Astrocyte (in vitro differentiated cells and primary cell): ENCODE measurements at regions not wholly inside any gene's neighbourhood (a gene's known extent, or its start where the extent isn't known, plus 50 kb on each side); places are given as distances from the start of the nearest gene placed in this dataset.

Experiments used
- DNase-seq: peaks from one replicate; pipeline ENCODE4 v3.0.0-alpha.2; 2010; ENCODE audit warnings: low read depth
- FAIRE-seq: peaks from 2 replicates; lab custom pipeline; 2011; peaks lifted over from hg19 to GRCh38; lab: Jason Lieb, UNC
- H2AFZ ChIP-seq: 2 replicates; pipeline ENCODE4 v1.6.0; 2012; ENCODE audit warnings: low read depth, low read length, inconsistent platforms
- H3K27ac ChIP-seq: 2 replicates; pipeline ENCODE4 v1.5.1; 2011; ENCODE audit warnings: low read depth, low read length, inconsistent platforms
- H3K27me3 ChIP-seq: 2 replicates; pipeline ENCODE4 v1.6.0; 2011; ENCODE audit warnings: low read length, inconsistent platforms; ENCODE audit not compliant: insufficient read depth
- H3K36me3 ChIP-seq: 2 replicates; pipeline ENCODE4 v1.5.1; 2011; ENCODE audit warnings: low read length, inconsistent platforms; ENCODE audit not compliant: insufficient read depth
- H3K4me1 ChIP-seq: 2 replicates; pipeline ENCODE4 v1.5.1; 2011; ENCODE audit warnings: low read length, inconsistent platforms; ENCODE audit not compliant: insufficient read depth
- H3K4me2 ChIP-seq: 2 replicates; pipeline ENCODE4 v1.6.0; 2012; ENCODE audit warnings: low read length, inconsistent platforms
- H3K4me3 ChIP-seq: 2 replicates; pipeline ENCODE4 v1.5.1; 2011; ENCODE audit warnings: low read depth, mild to moderate bottlenecking, low read length, inconsistent platforms; ENCODE audit not compliant: insufficient read depth
- H3K79me2 ChIP-seq: 2 replicates; pipeline ENCODE4 v1.6.0; 2012; ENCODE audit warnings: mild to moderate bottlenecking, low read length, inconsistent platforms; ENCODE audit not compliant: insufficient read depth
- H3K9ac ChIP-seq: 2 replicates; pipeline ENCODE4 v1.6.0; 2012; ENCODE audit warnings: mild to moderate bottlenecking, low read length, inconsistent platforms
- H3K9me3 ChIP-seq: 2 replicates; pipeline ENCODE4 v1.5.1; 2012; ENCODE audit warnings: low read depth, mild to moderate bottlenecking, low read length, inconsistent platforms; ENCODE audit not compliant: insufficient read depth
- H4K20me1 ChIP-seq: 2 replicates; pipeline ENCODE4 v1.6.0; 2012; ENCODE audit warnings: low read length, inconsistent platforms; ENCODE audit not compliant: insufficient read depth
- H3K27ac Mint-ChIP-seq: one replicate; pipeline ENCODE4 v1.8.0; 2021; ENCODE audit warnings: mild to moderate bottlenecking, mixed read lengths; ENCODE audit not compliant: unreplicated experiment
- H3K27me3 Mint-ChIP-seq: one replicate; pipeline ENCODE4 v1.8.0; 2021; ENCODE audit warnings: low read depth, mixed read lengths; ENCODE audit not compliant: unreplicated experiment
- H3K36me3 Mint-ChIP-seq: one replicate; pipeline ENCODE4 v1.8.0; 2021; ENCODE audit warnings: low read depth, mixed read lengths; ENCODE audit not compliant: unreplicated experiment
- H3K4me1 Mint-ChIP-seq: one replicate; pipeline ENCODE4 v1.8.0; 2021; ENCODE audit warnings: low read depth, mixed read lengths; ENCODE audit not compliant: unreplicated experiment
- H3K4me3 Mint-ChIP-seq: one replicate; pipeline ENCODE4 v1.8.0; 2021; ENCODE audit warnings: mild to moderate bottlenecking, moderate library complexity, mixed read lengths; ENCODE audit not compliant: unreplicated experiment
- H3K9me3 Mint-ChIP-seq: one replicate; pipeline ENCODE4 v1.8.0; 2021; ENCODE audit warnings: mild to moderate bottlenecking, mixed read lengths; ENCODE audit not compliant: unreplicated experiment
- EZH2 ChIP-seq: IDR thresholded peaks from 2 replicates; pipeline ENCODE4 v1.6.1; 2012; ENCODE audit warnings: mild to moderate bottlenecking, low read length, inconsistent platforms; ENCODE audit not compliant: insufficient read depth
- TF ChIP-seq, protein P1 (sequence below): IDR thresholded peaks from 2 replicates; pipeline ENCODE4 v1.5.1; 2011; ENCODE audit warnings: low read depth, mild to moderate bottlenecking, inconsistent platforms, low read length, moderate library complexity; ENCODE audit not compliant: insufficient read depth

DNA sequence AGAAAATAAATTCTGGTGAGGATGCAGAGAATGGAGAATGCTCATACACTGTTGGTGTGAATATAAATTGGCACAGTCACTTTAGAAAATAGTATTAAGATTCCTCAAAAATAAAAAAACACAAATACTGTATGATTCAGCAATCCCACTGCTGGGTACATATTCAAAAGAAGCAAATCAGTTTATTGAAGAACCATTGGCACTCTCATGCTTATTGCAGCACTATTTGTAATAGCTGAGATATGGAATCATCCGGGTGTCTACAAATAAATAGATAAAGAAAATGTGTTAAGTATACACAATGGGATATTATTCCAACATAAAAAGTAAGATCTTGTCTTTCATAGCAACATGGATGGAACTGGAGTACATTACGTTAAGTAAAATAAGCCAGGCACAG lies 579.4 kb upstream of the SEL1L start:
- peaks cover 7% of the 10 kb centered on the region for H3K9me3 Mint-ChIP-seq
- H4K20me1 ChIP-seq, result no peaks in the 10 kb centered on the region
- no peaks in the 10 kb centered on the region for H3K79me2 ChIP-seq
- no peaks in the 10 kb centered on the region for H3K9me3 ChIP-seq
- DNase-seq, result no peak
- H3K4me3 Mint-ChIP-seq, result no peak overlapping the region
- no peaks in the 10 kb centered on the region for H3K36me3 ChIP-seq
- H2AFZ ChIP-seq, result no peak overlapping the region
- no peaks in the 10 kb centered on the region for H3K27me3 Mint-ChIP-seq
- H3K27ac ChIP-seq, result no peak overlapping the region
- H3K27me3 ChIP-seq, result no peaks in the 10 kb centered on the region
- no peak overlapping the region for H3K4me2 ChIP-seq
- no peak overlapping the region for H3K27ac Mint-ChIP-seq
- no peak overlapping the region for H3K4me3 ChIP-seq
- no peak overlapping the region for H3K9ac ChIP-seq
- H3K4me1 Mint-ChIP-seq, result no peaks in the 10 kb centered on the region
- H3K4me1 ChIP-seq, result no peaks in the 10 kb centered on the region
- H3K36me3 Mint-ChIP-seq, result no peaks in the 10 kb centered on the region
- no peak for TF ChIP-seq EZH2
- TF ChIP-seq, protein P1, sequence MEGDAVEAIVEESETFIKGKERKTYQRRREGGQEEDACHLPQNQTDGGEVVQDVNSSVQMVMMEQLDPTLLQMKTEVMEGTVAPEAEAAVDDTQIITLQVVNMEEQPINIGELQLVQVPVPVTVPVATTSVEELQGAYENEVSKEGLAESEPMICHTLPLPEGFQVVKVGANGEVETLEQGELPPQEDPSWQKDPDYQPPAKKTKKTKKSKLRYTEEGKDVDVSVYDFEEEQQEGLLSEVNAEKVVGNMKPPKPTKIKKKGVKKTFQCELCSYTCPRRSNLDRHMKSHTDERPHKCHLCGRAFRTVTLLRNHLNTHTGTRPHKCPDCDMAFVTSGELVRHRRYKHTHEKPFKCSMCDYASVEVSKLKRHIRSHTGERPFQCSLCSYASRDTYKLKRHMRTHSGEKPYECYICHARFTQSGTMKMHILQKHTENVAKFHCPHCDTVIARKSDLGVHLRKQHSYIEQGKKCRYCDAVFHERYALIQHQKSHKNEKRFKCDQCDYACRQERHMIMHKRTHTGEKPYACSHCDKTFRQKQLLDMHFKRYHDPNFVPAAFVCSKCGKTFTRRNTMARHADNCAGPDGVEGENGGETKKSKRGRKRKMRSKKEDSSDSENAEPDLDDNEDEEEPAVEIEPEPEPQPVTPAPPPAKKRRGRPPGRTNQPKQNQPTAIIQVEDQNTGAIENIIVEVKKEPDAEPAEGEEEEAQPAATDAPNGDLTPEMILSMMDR, result no peak
- FAIRE-seq, result no peak

DNA sequence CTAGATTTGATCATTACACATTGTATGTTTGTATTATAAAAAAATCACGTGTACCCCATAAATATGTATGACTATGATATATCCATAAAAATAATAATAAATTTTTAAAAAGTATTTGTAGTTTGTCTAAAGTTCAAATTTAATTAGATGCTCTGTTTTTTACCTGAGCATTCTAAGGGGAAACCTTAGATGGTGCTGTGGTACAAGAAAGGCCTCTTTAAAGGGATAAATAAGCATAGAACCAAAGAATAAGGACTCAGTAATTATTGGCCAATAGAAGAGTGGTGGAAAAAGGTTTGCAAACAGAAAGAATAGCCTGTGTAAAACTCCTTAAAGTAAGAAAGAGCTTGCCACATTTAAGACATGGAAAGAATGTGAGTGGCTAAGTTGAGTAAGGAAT lies 580.1 kb upstream of the SEL1L start:
- TF ChIP-seq, protein P1, result no peak
- no peak for TF ChIP-seq EZH2
- Histone ChIP-seq H3K27ac (no peak overlapping the region), H3K9me3 (no peaks in the 10 kb centered on the region), H3K4me1 (no peaks in the 10 kb centered on the region), H3K79me2 (no peaks in the 10 kb centered on the region), H3K4me2 (no peak overlapping the region), H4K20me1 (no peaks in the 10 kb centered on the region), H3K27me3 (no peaks in the 10 kb centered on the region), H3K4me3 (no peak overlapping the region), H2AFZ (no peak overlapping the region), H3K36me3 (no peaks in the 10 kb centered on the region), H3K9ac (no peak overlapping the region)
- Mint-ChIP-seq H3K4me3 (no peak overlapping the region), H3K36me3 (no peaks in the 10 kb centered on the region), H3K27ac (no peak overlapping the region), H3K27me3 (no peaks in the 10 kb centered on the region), H3K4me1 (no peaks in the 10 kb centered on the region), H3K9me3 (peaks cover 7% of the 10 kb centered on the region)
- DNase-seq (no peak), FAIRE-seq (no peak)

DNA sequence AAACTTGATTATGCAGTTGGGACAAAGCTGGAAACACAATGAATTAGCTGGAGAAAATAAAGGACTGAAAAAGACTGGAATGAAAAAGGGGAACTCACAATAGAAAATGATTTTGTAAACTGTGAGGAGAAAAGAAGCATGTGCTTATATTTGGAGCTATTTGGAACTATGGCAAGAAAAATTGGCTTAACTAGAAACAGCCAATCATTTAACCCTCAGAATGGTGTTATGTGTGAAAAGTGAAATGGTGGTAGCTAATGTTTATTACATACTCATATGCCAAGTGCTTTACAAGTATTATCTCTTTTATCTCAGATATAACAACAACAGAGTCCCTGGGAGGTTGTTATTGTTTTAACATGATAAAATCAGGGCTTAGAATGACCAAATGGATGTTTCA lies 583.1 kb upstream of the SEL1L start:
- Histone ChIP-seq H3K4me3 (no peak overlapping the region), H3K4me2 (no peak overlapping the region), H3K27me3 (no peaks in the 10 kb centered on the region), H2AFZ (no peak overlapping the region), H3K9ac (no peak overlapping the region), H3K9me3 (no peaks in the 10 kb centered on the region), H3K4me1 (no peaks in the 10 kb centered on the region), H3K79me2 (no peaks in the 10 kb centered on the region), H3K36me3 (no peaks in the 10 kb centered on the region), H3K27ac (no peak overlapping the region), H4K20me1 (no peaks in the 10 kb centered on the region)
- Mint-ChIP-seq H3K9me3 (peaks cover 3% of the 10 kb centered on the region), H3K4me1 (no peaks in the 10 kb centered on the region), H3K27me3 (no peaks in the 10 kb centered on the region), H3K27ac (no peak overlapping the region), H3K36me3 (no peaks in the 10 kb centered on the region), H3K4me3 (no peak overlapping the region)
- FAIRE-seq (no peak), DNase-seq (no peak)
- TF ChIP-seq EZH2, result no peak
- TF ChIP-seq, protein P1, result no peak
